IMR-90 (cell line): ENCODE measurements at regions not wholly inside any gene's neighbourhood (a gene's known extent, or its start where the extent isn't known, plus 50 kb on each side); places are given as distances from the start of the nearest gene placed in this dataset.

Experiments used
- BHLHE40 ChIP-seq: fragments of 150-350 bp; IDR thresholded peaks from 2 replicates; pipeline ENCODE4 v1.6.1; 2016; ENCODE audit warnings: mild to moderate bottlenecking, low read depth, low read length
- CEBPB ChIP-seq: IDR thresholded peaks from 2 replicates; pipeline ENCODE4 v1.6.1; 2012; ENCODE audit warnings: low read depth, low read length, improper control_type of control experiment
- CTCF ChIP-seq: conservative IDR thresholded peaks from 2 replicates; pipeline ENCODE4 v1.5.1; 2012; ENCODE audit warnings: mild to moderate bottlenecking, low read depth, low read length, improper control_type of control experiment
- MAFK ChIP-seq: IDR thresholded peaks from 2 replicates; pipeline ENCODE4 v1.6.1; 2012; ENCODE audit warnings: low read depth, low read length, improper control_type of control experiment
- MXI1 ChIP-seq: IDR thresholded peaks from 2 replicates; pipeline ENCODE4 v1.6.1; 2012; ENCODE audit warnings: low read depth, mild to moderate bottlenecking, low read length, moderate library complexity, borderline replicate concordance
- POLR2A ChIP-seq: IDR thresholded peaks from 2 replicates; pipeline ENCODE4 v1.6.1; 2012; ENCODE audit warnings: mild to moderate bottlenecking, low read depth, low read length
- RFX5 ChIP-seq: IDR thresholded peaks from 2 replicates; pipeline ENCODE4 v1.8.0; 2012; ENCODE audit warnings: low read depth, mild to moderate bottlenecking, low read length, moderate library complexity
- USF2 ChIP-seq: fragments of 150-350 bp; IDR thresholded peaks from 2 replicates; pipeline ENCODE4 v1.6.1; 2017; ENCODE audit warnings: mild to moderate bottlenecking, antibody characterized with exemption, low read length, low read depth

- no peak for TF ChIP-seq CEBPB
- no peak for TF ChIP-seq MXI1
- no peak for TF ChIP-seq CTCF
- TF ChIP-seq BHLHE40: no peak
- no peak for TF ChIP-seq USF2
- TF ChIP-seq MAFK: no peak
- no peak for TF ChIP-seq POLR2A
- no peak for TF ChIP-seq RFX5
These were observed 292.9 kb downstream of the LMO7 start for GRCh38 chr13:75929076-75929475.
